Mucosa of rectum (tissue), 2 donors: ENCODE measurements at regions not wholly inside any gene's neighbourhood (a gene's known extent, or its start where the extent isn't known, plus 50 kb on each side); places are given as distances from the start of the nearest gene placed in this dataset.
"Not testable (repeated sequence)": the region's sequence is repeated elsewhere in the genome, so short reads cannot be mapped to it uniquely, and the experiment has no call there.

Experiments
- H3K27ac ChIP-seq, 2 donors: one replicate each; pipeline ENCODE4 v1.7.0; 2013; ENCODE audit warnings: inconsistent platforms in 2 of 2, low read depth in 2 of 2, low read length in 2 of 2
- H3K27me3 ChIP-seq, 2 donors: one replicate each; pipeline ENCODE4 v1.7.0; 2013; ENCODE audit warnings: low read length in 2 of 2; ENCODE audit not compliant: control insufficient read depth in 2 of 2, insufficient read depth in 2 of 2
- H3K36me3 ChIP-seq, 2 donors: one replicate each; pipeline ENCODE4 v1.7.0; 2013; ENCODE audit warnings: low read length in 2 of 2; ENCODE audit not compliant: control insufficient read depth in 2 of 2, insufficient read depth in 2 of 2
- H3K4me1 ChIP-seq, 2 donors: one replicate each; pipeline ENCODE4 v1.7.0; 2013; ENCODE audit warnings: low read length in 2 of 2, mild to moderate bottlenecking in 1 of 2; ENCODE audit not compliant: control insufficient read depth in 2 of 2, insufficient read depth in 2 of 2
- H3K4me3 ChIP-seq, 2 donors: one replicate each; pipeline ENCODE4 v1.7.0; 2013; ENCODE audit warnings: low read length in 2 of 2
- H3K9ac ChIP-seq, 2 donors: one replicate each; pipeline ENCODE4 v1.7.0; 2013; ENCODE audit warnings: low read length in 2 of 2, low read depth in 1 of 2, mild to moderate bottlenecking in 1 of 2
- H3K9me3 ChIP-seq, 2 donors: one replicate each; pipeline ENCODE4 v1.7.0; 2013; ENCODE audit warnings: low read length in 2 of 2; ENCODE audit not compliant: control insufficient read depth in 2 of 2
- donor health status: healthy.
- donor health status: Normal muscosa, but diverticular disease.

DNA sequence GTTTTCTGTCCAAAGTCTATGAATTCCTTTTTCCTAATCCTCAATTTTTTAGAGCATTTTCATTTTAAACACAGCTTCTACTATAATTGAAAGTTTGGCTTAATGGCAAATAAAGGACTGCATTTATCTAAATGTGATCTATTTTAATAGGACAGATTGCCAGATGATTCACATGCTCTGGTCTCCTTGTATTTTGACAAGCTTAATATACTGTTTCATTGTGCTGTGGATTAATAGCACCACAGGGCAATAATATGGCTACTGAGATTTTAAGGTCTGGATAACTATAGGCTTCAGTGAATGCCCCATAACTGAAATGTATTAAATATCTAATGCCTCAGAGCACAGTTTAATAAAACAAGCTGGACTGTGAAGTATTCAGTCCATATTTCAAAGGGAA, 1362.8 kb downstream of the XPNPEP1 start:
- Histone ChIP-seq H3K4me3 (no peak overlapping the region), H3K4me1 (no peaks in the 10 kb centered on the region), H3K36me3 (no peaks in the 10 kb centered on the region), H3K27ac (no peak overlapping the region), H3K9ac (no peak overlapping the region), H3K9me3 (no peaks in the 10 kb centered on the region), H3K27me3 (no peaks in the 10 kb centered on the region)

DNA sequence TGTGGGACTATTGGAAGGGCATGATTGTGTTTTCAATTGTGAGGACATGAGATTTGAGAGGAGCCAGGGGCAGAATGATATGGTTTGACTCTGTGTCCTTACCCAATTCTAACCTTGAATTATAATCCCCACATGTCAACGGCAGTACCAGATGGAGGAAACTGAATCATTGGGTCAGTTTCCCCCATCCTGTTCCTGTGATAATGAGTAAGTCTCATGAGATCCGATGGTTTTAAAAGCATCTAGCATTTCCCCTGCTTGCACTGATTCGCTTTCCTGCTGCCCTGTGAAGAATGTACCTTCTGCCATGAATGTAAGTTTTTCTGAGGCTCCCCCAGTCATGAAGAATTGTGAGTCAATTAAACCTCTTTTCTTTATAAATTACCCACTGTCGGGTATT, 1367.1 kb downstream of the XPNPEP1 start:
- Histone ChIP-seq H3K9ac (no peak overlapping the region), H3K27me3 (no peaks in the 10 kb centered on the region), H3K36me3 (no peaks in the 10 kb centered on the region), H3K4me3 (no peak overlapping the region), H3K9me3 (no peaks in the 10 kb centered on the region), H3K27ac (no peak overlapping the region), H3K4me1 (no peaks in the 10 kb centered on the region)

DNA sequence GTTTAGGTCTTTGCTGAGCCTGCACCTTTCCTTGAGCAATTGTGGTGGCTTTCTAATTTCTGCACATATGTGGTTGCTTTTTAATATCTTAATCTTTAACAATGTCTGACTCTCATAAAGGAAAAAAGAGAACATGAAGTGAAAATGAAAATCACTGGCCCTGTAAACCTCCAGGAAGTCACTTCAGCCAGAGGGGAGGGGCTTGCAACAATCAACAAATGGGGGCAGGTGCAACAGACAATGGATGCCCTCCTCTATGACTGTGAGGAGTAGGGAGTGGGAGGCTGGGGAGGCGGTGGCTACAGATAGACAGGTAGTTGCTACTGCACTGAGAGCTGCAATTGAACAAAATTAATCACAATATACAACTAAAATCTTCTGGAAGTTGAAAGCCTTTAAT, 1377.4 kb downstream of the XPNPEP1 start:
- no peaks in the 10 kb centered on the region for H3K9me3 ChIP-seq
- no peak overlapping the region for H3K27ac ChIP-seq
- no peak overlapping the region for H3K9ac ChIP-seq
- no peaks in the 10 kb centered on the region for H3K4me1 ChIP-seq
- H3K27me3 ChIP-seq: no peaks in the 10 kb centered on the region
- H3K36me3 ChIP-seq: no peaks in the 10 kb centered on the region
- H3K4me3 ChIP-seq: no peak overlapping the region

DNA sequence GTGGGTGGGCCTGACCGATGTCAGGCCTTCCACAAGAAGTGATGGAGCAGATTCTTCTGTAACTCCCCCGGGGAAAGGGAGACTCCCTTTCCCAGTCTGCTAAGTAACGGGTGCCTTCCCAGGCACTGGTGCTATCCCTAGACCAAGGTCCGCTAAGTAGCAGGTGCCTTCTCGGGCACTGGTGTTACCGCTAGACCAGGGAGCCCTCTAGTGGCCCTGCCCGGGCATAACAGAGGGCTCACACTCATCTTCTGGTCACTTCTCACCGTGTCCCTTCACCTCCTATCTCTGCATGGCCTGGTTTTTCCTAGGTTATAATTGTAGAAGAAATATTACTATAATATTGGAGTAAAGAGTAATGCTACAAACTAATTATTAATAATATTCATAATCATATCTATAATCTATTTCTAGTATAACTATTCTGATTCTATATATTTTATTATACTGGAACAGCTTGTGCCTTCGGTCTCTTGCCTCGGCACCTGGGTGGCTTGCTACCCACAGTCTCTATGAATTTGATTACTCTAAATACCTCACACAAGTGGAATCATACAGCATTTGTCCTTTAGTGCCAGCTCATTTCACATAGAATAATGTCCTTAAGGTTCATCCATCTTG, 1378.7 kb downstream of the XPNPEP1 start:
- H3K9ac ChIP-seq: no peak overlapping the region
- H3K4me1 ChIP-seq: no peaks in the 10 kb centered on the region
- no peaks in the 10 kb centered on the region for H3K36me3 ChIP-seq
- H3K27ac ChIP-seq: no peak overlapping the region
- no peaks in the 10 kb centered on the region for H3K9me3 ChIP-seq
- no peak overlapping the region for H3K4me3 ChIP-seq
- H3K27me3 ChIP-seq: no peaks in the 10 kb centered on the region

GRCh38 chr10:108533551-108533950, 1369.0 kb upstream of the SORCS1 start:
- H3K36me3 ChIP-seq, H3K9ac ChIP-seq, H3K9me3 ChIP-seq, H3K27ac ChIP-seq, H3K4me3 ChIP-seq, H3K4me1 ChIP-seq, H3K27me3 ChIP-seq: not testable (repeated sequence)

DNA sequence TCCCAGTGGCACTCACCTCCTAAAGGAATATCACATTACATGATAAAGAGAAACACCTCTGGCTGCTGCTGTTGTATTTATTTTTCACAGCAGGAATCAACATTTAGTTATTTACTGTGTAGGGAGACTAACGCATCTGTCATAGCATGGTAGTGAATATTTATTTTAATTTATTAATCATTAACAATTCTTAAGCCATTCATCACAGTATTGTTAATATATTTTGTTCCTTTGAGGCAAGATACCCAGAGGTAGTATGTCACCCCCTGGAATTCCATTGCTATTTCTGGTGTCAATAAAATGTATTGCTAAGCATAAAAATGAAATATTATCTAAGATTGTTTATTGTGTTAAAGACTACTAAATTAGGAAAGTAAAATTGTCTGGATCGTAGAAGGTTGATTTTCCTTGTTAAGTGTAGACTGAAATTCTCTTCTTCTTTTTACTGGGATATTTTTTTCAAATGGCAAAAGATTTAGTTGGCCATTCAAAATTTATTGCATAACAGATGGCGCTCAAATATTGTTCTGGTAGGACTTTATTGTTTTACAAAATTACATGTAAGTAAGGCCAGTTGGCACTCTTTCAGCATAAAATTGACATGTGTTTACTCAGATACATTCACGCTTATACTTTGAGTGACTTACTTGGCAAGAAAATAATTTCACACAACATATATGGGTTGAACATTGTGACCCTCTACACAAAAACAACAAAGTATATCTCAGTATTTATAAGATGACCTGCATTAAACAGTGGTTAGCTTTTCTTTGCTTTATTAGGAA, 1358.7 kb upstream of the SORCS1 start:
- Histone ChIP-seq H3K4me3 (no peak overlapping the region), H3K36me3 (no peaks in the 10 kb centered on the region), H3K27ac (no peak overlapping the region), H3K27me3 (no peaks in the 10 kb centered on the region), H3K9ac (no peak overlapping the region), H3K9me3 (no peaks in the 10 kb centered on the region), H3K4me1 (no peaks in the 10 kb centered on the region)

DNA sequence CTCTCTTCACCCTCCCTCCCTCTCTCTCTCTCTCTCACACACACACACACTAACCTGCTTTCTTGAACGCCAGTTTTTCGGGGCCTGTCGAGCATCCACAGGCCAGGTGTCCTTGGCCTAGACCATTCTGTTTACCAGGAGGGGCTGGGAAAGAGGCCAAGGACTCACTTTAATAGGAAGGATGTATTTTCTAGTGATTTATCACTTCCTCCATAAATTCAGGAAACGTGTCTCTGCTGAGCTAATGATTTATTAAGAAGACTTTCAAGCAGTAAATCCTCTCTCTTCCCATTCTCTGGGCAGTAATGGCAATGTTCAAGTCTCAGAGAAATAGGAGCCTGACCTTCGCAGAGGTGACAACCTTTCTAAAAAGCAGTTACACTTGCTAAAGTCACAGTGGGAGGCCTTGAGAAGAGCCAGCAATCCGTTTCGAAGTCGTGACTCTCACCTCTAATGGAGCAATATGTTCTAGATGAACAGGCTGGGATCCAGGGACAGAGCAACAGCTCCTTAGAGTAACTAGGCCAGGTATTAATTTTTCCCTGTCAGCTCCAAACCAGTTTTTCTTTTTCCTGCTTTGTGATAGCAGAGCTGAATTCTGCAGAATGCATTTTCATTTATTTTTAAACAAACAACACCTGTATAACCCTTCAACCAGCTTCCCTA, 1357.5 kb upstream of the SORCS1 start:
- H3K9ac ChIP-seq: no peak overlapping the region

GRCh38 chr10:108515821-108516220, 1351.3 kb upstream of the SORCS1 start:
- no peak overlapping the region for H3K9ac ChIP-seq
- H3K27me3 ChIP-seq: no peaks in the 10 kb centered on the region
- no peaks in the 10 kb centered on the region for H3K9me3 ChIP-seq

More for the DNA sequence above, 1357.5 kb upstream of the SORCS1 start:
- Histone ChIP-seq H3K36me3 (no peaks in the 10 kb centered on the region), H3K4me3 (no peak overlapping the region), H3K27ac (no peak overlapping the region), H3K4me1 (no peaks in the 10 kb centered on the region), H3K27me3 (no peaks in the 10 kb centered on the region), H3K9me3 (no peaks in the 10 kb centered on the region)

DNA sequence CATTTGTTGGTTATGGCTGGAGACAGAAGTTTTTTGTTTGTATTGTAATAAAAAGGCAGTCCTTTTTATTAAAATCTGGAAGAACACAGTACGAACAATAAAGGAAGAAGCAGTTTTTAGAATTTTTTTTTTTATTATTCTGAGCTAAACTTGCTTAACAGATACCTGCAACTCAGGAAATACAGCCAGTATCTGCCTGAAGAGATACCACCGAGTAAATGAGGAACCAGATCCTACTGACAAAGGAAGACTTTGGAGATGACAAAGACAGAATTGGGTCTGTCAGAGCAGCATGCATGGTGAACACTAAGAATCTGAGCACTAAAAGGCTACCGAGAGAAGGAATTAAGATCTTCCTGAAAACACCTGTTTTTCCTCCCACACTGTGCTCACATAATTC, 1335.9 kb upstream of the SORCS1 start:
- Histone ChIP-seq H3K9ac (no peak overlapping the region), H3K4me1 (no peaks in the 10 kb centered on the region), H3K27ac (no peak overlapping the region), H3K27me3 (no peaks in the 10 kb centered on the region), H3K9me3 (no peaks in the 10 kb centered on the region), H3K36me3 (no peaks in the 10 kb centered on the region), H3K4me3 (no peak overlapping the region)

More at GRCh38 chr10:108515821-108516220, 1351.3 kb upstream of the SORCS1 start:
- Histone ChIP-seq H3K4me1 (no peaks in the 10 kb centered on the region), H3K36me3 (no peaks in the 10 kb centered on the region), H3K27ac (no peak overlapping the region), H3K4me3 (no peak overlapping the region)

DNA sequence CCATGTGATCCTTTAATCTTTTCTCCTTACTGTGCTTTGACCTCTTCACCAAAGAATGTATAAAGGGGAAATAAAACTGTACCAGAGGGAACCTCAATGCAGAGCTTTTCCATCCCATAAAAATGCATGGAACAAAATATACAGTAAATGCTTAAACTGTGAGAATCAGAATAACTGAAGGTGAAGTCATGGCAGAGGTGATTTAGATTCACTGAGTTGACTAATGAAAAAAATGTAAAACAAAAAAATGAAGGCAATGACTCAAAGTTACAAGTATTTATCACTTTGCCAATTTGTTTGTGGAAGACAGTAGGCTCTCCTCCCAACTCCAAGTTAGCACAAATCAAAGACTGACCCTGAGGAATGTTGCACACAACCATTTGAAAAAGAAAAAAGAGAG, 1331.6 kb upstream of the SORCS1 start:
- Histone ChIP-seq H3K9me3 (no peaks in the 10 kb centered on the region), H3K27ac (no peak overlapping the region), H3K27me3 (no peaks in the 10 kb centered on the region), H3K4me3 (no peak overlapping the region), H3K9ac (no peak overlapping the region), H3K4me1 (no peaks in the 10 kb centered on the region), H3K36me3 (no peaks in the 10 kb centered on the region)
